ENCODE measurements at regions not wholly inside any gene's neighbourhood (a gene's known extent, or its start where the extent isn't known, plus 50 kb on each side); places are given as distances from the start of the nearest gene placed in this dataset.

- H3K9me3 ChIP-seq (ENCODE audit: insufficient read depth, low read depth, low read length) = no peaks in the 10 kb centered on the region
- no peaks in the 10 kb centered on the region for H3F3A ChIP-seq (ENCODE audit: low read depth)
- H3K27me3 ChIP-seq (ENCODE audit: insufficient read depth, low read length, poor library complexity, severe bottlenecking) = no peaks in the 10 kb centered on the region
- TF ChIP-seq, protein P1, sequence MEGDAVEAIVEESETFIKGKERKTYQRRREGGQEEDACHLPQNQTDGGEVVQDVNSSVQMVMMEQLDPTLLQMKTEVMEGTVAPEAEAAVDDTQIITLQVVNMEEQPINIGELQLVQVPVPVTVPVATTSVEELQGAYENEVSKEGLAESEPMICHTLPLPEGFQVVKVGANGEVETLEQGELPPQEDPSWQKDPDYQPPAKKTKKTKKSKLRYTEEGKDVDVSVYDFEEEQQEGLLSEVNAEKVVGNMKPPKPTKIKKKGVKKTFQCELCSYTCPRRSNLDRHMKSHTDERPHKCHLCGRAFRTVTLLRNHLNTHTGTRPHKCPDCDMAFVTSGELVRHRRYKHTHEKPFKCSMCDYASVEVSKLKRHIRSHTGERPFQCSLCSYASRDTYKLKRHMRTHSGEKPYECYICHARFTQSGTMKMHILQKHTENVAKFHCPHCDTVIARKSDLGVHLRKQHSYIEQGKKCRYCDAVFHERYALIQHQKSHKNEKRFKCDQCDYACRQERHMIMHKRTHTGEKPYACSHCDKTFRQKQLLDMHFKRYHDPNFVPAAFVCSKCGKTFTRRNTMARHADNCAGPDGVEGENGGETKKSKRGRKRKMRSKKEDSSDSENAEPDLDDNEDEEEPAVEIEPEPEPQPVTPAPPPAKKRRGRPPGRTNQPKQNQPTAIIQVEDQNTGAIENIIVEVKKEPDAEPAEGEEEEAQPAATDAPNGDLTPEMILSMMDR (conservative IDR thresholded peaks at IDR 0.05; ENCODE audit: low read length) = no peak
- H3K79me2 ChIP-seq (ENCODE audit: insufficient read depth, low read length) = no peaks in the 10 kb centered on the region
- no peak overlapping the region for H2AFZ ChIP-seq (ENCODE audit: low read length)
- H3K4me2 ChIP-seq (ENCODE audit: low read depth, low read length, poor library complexity, severe bottlenecking) = no peak overlapping the region
- H3K4me3 ChIP-seq (ENCODE audit: low read length, poor library complexity, severe bottlenecking) = no peak overlapping the region
- H3K9me2 ChIP-seq (replicated peaks; ENCODE audit: low read depth, low read length) = no peaks in the 10 kb centered on the region
- no peaks in the 10 kb centered on the region for H4K20me1 ChIP-seq (ENCODE audit: insufficient read depth, low read length, poor library complexity, severe bottlenecking)
- no peaks in the 10 kb centered on the region for H3K4me1 ChIP-seq (ENCODE audit: insufficient read depth, low read length, poor library complexity, severe bottlenecking)
- no peaks in the 10 kb centered on the region for H3K36me3 ChIP-seq (ENCODE audit: insufficient read depth, low read length)
- H3K9ac ChIP-seq (ENCODE audit: low read depth, low read length, poor library complexity, severe bottlenecking) = no peak overlapping the region
Measured at GRCh38 chr13:72230131-72230530, 363.1 kb upstream of the DACH1 start.

DNA sequence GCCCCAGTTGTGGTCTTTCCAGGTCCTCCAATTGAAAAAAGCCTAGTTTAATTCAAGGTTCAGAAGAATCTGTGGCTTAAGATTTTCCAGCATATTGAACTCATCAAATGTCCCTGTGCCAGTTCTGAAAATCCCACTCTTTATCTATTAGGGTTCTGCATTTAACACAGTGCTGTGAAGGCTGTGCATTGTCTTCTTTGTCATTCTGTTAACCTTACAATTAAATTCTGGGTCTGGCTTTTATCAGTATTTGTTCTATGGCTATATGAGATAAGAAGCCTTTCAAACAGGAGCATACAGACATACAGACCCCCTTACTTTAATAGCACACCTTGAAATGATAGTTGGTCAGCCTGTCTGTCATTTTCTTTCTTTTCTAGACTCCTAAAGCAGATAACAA lies 362.1 kb upstream of the DACH1 start:
- H3F3A ChIP-seq (ENCODE audit: low read depth) = no peaks in the 10 kb centered on the region
- H3K36me3 ChIP-seq (ENCODE audit: insufficient read depth, low read length) = no peaks in the 10 kb centered on the region
- no peak overlapping the region for H3K9ac ChIP-seq (ENCODE audit: low read depth, low read length, poor library complexity, severe bottlenecking)
- no peak overlapping the region for H3K4me2 ChIP-seq (ENCODE audit: low read depth, low read length, poor library complexity, severe bottlenecking)
- H3K27me3 ChIP-seq (ENCODE audit: insufficient read depth, low read length, poor library complexity, severe bottlenecking) = no peaks in the 10 kb centered on the region
- no peaks in the 10 kb centered on the region for H4K20me1 ChIP-seq (ENCODE audit: insufficient read depth, low read length, poor library complexity, severe bottlenecking)
- H2AFZ ChIP-seq (ENCODE audit: low read length) = no peak overlapping the region
- H3K4me3 ChIP-seq (ENCODE audit: low read length, poor library complexity, severe bottlenecking) = no peak overlapping the region
- no peaks in the 10 kb centered on the region for H3K4me1 ChIP-seq (ENCODE audit: insufficient read depth, low read length, poor library complexity, severe bottlenecking)
- TF ChIP-seq, protein P1 (conservative IDR thresholded peaks at IDR 0.05; ENCODE audit: low read length) = no peak
- no peak for TF ChIP-seq EZH2phosphoT487 (IDR thresholded peaks at IDR 0.05; ENCODE audit: borderline replicate concordance)
- H3K9me2 ChIP-seq (replicated peaks; ENCODE audit: low read depth, low read length) = no peaks in the 10 kb centered on the region
- no peaks in the 10 kb centered on the region for H3K9me3 ChIP-seq (ENCODE audit: insufficient read depth, low read depth, low read length)
- no peaks in the 10 kb centered on the region for H3K79me2 ChIP-seq (ENCODE audit: insufficient read depth, low read length)

DNA sequence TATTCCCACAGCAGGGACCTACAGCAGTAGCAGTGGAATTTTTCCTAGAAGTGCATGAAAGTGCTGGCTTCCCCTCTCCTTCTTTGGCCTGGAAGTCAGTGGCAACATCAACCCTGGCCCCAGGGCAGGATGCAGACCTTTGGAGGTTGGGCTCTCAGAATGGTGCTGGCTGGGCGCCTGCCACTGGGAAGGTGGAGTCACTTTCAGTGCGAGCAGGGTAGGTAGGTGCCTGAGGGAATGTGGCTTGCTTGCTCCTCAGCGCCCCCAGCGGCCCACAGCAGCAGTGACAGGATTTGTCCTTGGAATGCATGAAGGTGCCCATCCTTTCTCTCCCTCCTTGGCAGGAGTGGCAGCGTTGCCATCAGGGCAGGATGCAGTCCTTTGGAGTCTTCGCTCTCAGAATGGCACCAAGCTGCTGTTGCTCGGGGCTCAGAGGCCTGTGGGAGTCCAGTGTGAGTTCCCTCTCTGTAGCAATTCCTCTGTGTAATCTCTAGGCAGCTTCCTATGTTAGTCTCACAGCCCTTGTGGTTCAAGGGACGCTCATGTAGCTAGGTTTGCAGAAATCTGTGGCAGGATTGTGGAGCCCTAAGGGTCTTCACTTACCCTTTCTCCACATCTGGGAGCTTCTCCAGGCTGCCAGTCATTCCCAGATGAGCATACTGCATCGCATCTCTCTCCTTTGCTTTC lies 354.4 kb upstream of the DACH1 start:
- TF ChIP-seq EZH2phosphoT487 (IDR thresholded peaks at IDR 0.05; ENCODE audit: borderline replicate concordance) = no peak
- TF ChIP-seq, protein P1 (conservative IDR thresholded peaks at IDR 0.05; ENCODE audit: low read length) = peak; percentile 64
- H3K9ac ChIP-seq (ENCODE audit: low read depth, low read length, poor library complexity, severe bottlenecking) = no peak overlapping the region

More for the DNA sequence above, 354.4 kb upstream of the DACH1 start:
- Histone ChIP-seq H3K9me2 (replicated peaks; ENCODE audit: low read depth, low read length) (no peaks in the 10 kb centered on the region), H4K20me1 (ENCODE audit: insufficient read depth, low read length, poor library complexity, severe bottlenecking) (no peaks in the 10 kb centered on the region), H2AFZ (ENCODE audit: low read length) (no peak overlapping the region), H3K4me1 (ENCODE audit: insufficient read depth, low read length, poor library complexity, severe bottlenecking) (no peaks in the 10 kb centered on the region), H3K36me3 (ENCODE audit: insufficient read depth, low read length) (no peaks in the 10 kb centered on the region), H3K27me3 (ENCODE audit: insufficient read depth, low read length, poor library complexity, severe bottlenecking) (no peaks in the 10 kb centered on the region), H3F3A (ENCODE audit: low read depth) (no peaks in the 10 kb centered on the region), H3K9me3 (ENCODE audit: insufficient read depth, low read depth, low read length) (no peaks in the 10 kb centered on the region), H3K4me2 (ENCODE audit: low read depth, low read length, poor library complexity, severe bottlenecking) (no peak overlapping the region), H3K4me3 (ENCODE audit: low read length, poor library complexity, severe bottlenecking) (no peak overlapping the region), H3K79me2 (ENCODE audit: insufficient read depth, low read length) (no peaks in the 10 kb centered on the region)

Measured in Loucy (cell line).